ENCODE measurements at regions not wholly inside any gene's neighbourhood (a gene's known extent, or its start where the extent isn't known, plus 50 kb on each side); places are given as distances from the start of the nearest gene placed in this dataset.

- TF ChIP-seq REST (IDR thresholded peaks at IDR 0.05; ENCODE audit: insufficient read depth in 1 of 2, low read depth in 2 of 2, low read length in 2 of 2) (no peak), FOXP2 (optimal IDR thresholded peaks at IDR 0.05; ENCODE audit: borderline replicate concordance, extremely low read depth, extremely low read length, insufficient read depth) (no peak), TAF1 (IDR thresholded peaks at IDR 0.05; ENCODE audit: borderline replicate concordance, insufficient read depth, low read length) (no peak), POLR2AphosphoS5 (IDR thresholded peaks at IDR 0.05; ENCODE audit: low read depth, low read length) (no peak), SIN3A (IDR thresholded peaks at IDR 0.05; ENCODE audit: borderline replicate concordance, insufficient read depth, low read length) (no peak)
Measured at GRCh38 chr18:78526923-78527711, 452.5 kb upstream of the SALL3 start.

- no peak for TF ChIP-seq TAF1 (IDR thresholded peaks at IDR 0.05; ENCODE audit: borderline replicate concordance, insufficient read depth, low read length)
Measured at GRCh38 chr18:78527984-78528383, 451.6 kb upstream of the SALL3 start.

GRCh38 chr18:78528411-78529258 lies 451.0 kb upstream of the SALL3 start:
- TF ChIP-seq TAF1 (IDR thresholded peaks at IDR 0.05; ENCODE audit: borderline replicate concordance, insufficient read depth, low read length) = no peak; the same call in 1 of the 2 replicates
- no peak for TF ChIP-seq REST (IDR thresholded peaks at IDR 0.05; ENCODE audit: insufficient read depth in 1 of 2, low read depth in 2 of 2, low read length in 2 of 2)
- TF ChIP-seq SIN3A (IDR thresholded peaks at IDR 0.05; ENCODE audit: borderline replicate concordance, insufficient read depth, low read length) = no peak
- no peak for TF ChIP-seq POLR2AphosphoS5 (IDR thresholded peaks at IDR 0.05; ENCODE audit: low read depth, low read length)
- no peak for TF ChIP-seq FOXP2 (optimal IDR thresholded peaks at IDR 0.05; ENCODE audit: borderline replicate concordance, extremely low read depth, extremely low read length, insufficient read depth)

- no peak for TF ChIP-seq POLR2AphosphoS5 (IDR thresholded peaks at IDR 0.05; ENCODE audit: low read depth, low read length)
- TF ChIP-seq SIN3A (IDR thresholded peaks at IDR 0.05; ENCODE audit: borderline replicate concordance, insufficient read depth, low read length) = no peak
- no peak for TF ChIP-seq FOXP2 (optimal IDR thresholded peaks at IDR 0.05; ENCODE audit: borderline replicate concordance, extremely low read depth, extremely low read length, insufficient read depth)
- no peak for TF ChIP-seq TAF1 (IDR thresholded peaks at IDR 0.05; ENCODE audit: borderline replicate concordance, insufficient read depth, low read length)
- TF ChIP-seq REST (IDR thresholded peaks at IDR 0.05; ENCODE audit: insufficient read depth in 1 of 2, low read depth in 2 of 2, low read length in 2 of 2) = no peak
Measured at GRCh38 chr18:78531637-78532036, 448.0 kb upstream of the SALL3 start.

- no peak for TF ChIP-seq POLR2AphosphoS5 (IDR thresholded peaks at IDR 0.05; ENCODE audit: low read depth, low read length)
- TF ChIP-seq SIN3A (IDR thresholded peaks at IDR 0.05; ENCODE audit: borderline replicate concordance, insufficient read depth, low read length) = no peak
- TF ChIP-seq REST (IDR thresholded peaks at IDR 0.05; ENCODE audit: insufficient read depth in 1 of 2, low read depth in 2 of 2, low read length in 2 of 2) = no peak
- TF ChIP-seq TAF1 (IDR thresholded peaks at IDR 0.05; ENCODE audit: borderline replicate concordance, insufficient read depth, low read length) = no peak
- no peak for TF ChIP-seq FOXP2 (optimal IDR thresholded peaks at IDR 0.05; ENCODE audit: borderline replicate concordance, extremely low read depth, extremely low read length, insufficient read depth)
Measured at GRCh38 chr18:78538669-78539440, 440.8 kb upstream of the SALL3 start.
